Activated T-cell treated with anti-CD3 and anti-CD28 coated beads, Interleukin-2, amount 50 U/mL, for 4 hours (primary cell): ENCODE measurements at regions not wholly inside any gene's neighbourhood (a gene's known extent, or its start where the extent isn't known, plus 50 kb on each side); places are given as distances from the start of the nearest gene placed in this dataset.
"Not testable (repeated sequence)": the region's sequence is repeated elsewhere in the genome, so short reads cannot be mapped to it uniquely, and the experiment has no call there.

Experiments
- ATAC-seq, 2 donors: fragments of 200-7000 bp; cut with Tn5 transposase; one replicate each; pipeline ENCODE4 v1.10.0; 2021
- DNase-seq: peaks from one replicate; pipeline ENCODE4 v3.0.0-alpha.2; 2020
- H3K27me3 Mint-ChIP-seq: one replicate; pipeline ENCODE4 v1.8.0; 2021; ENCODE audit warnings: low read depth, mixed read lengths
- H3K36me3 Mint-ChIP-seq: one replicate; pipeline ENCODE4 v1.8.0; 2022; ENCODE audit warnings: mixed read lengths; ENCODE audit not compliant: insufficient read depth
- H3K4me1 Mint-ChIP-seq: one replicate; pipeline ENCODE4 v1.8.0; 2021; ENCODE audit warnings: low read depth, mixed read lengths
- H3K4me3 Mint-ChIP-seq: one replicate; pipeline ENCODE4 v1.8.0; 2021; ENCODE audit warnings: mild to moderate bottlenecking, moderate library complexity, mixed read lengths
- H3K9me3 Mint-ChIP-seq: one replicate; pipeline ENCODE4 v1.8.0; 2021; ENCODE audit warnings: mixed read lengths

- not testable (repeated sequence) for H3K9me3 Mint-ChIP-seq, H3K4me3 Mint-ChIP-seq, DNase-seq, H3K36me3 Mint-ChIP-seq, H3K27me3 Mint-ChIP-seq, H3K4me1 Mint-ChIP-seq
- peak; percentile 48 to 59 for ATAC-seq
Observed at GRCh38 chr16:16582916-16583315, 204.0 kb downstream of the NPIPA7 start.

- H3K27me3 Mint-ChIP-seq, H3K4me3 Mint-ChIP-seq, DNase-seq, H3K4me1 Mint-ChIP-seq, H3K9me3 Mint-ChIP-seq, H3K36me3 Mint-ChIP-seq: not testable (repeated sequence)
- peak; percentile 43 to 68 for ATAC-seq
Observed at GRCh38 chr16:16586073-16586651, 207.2 kb downstream of the NPIPA7 start.

- not testable (repeated sequence) for H3K27me3 Mint-ChIP-seq, ATAC-seq, H3K4me3 Mint-ChIP-seq, DNase-seq, H3K36me3 Mint-ChIP-seq, H3K4me1 Mint-ChIP-seq, H3K9me3 Mint-ChIP-seq
Observed at GRCh38 chr16:16586969-16587368, 208.0 kb downstream of the NPIPA7 start.

- not testable (repeated sequence) for DNase-seq, H3K27me3 Mint-ChIP-seq, H3K36me3 Mint-ChIP-seq, ATAC-seq, H3K9me3 Mint-ChIP-seq, H3K4me1 Mint-ChIP-seq, H3K4me3 Mint-ChIP-seq
Observed at GRCh38 chr16:16588436-16588835, 209.5 kb downstream of the NPIPA7 start.

GRCh38 chr16:16590654-16591318 is 211.8 kb downstream of the NPIPA7 start:
- peak; percentile 61 to 69 for ATAC-seq
- not testable (repeated sequence) for H3K9me3 Mint-ChIP-seq, DNase-seq, H3K4me1 Mint-ChIP-seq, H3K27me3 Mint-ChIP-seq, H3K4me3 Mint-ChIP-seq, H3K36me3 Mint-ChIP-seq

- DNase-seq (peak; percentile 22), ATAC-seq (peak; percentile 72 to 77)
- H3K36me3 Mint-ChIP-seq, H3K9me3 Mint-ChIP-seq, H3K4me1 Mint-ChIP-seq, H3K27me3 Mint-ChIP-seq, H3K4me3 Mint-ChIP-seq: not testable (repeated sequence)
Observed at GRCh38 chr16:16593156-16593863, 214.4 kb downstream of the NPIPA7 start.

GRCh38 chr16:16595029-16595718 is 216.2 kb downstream of the NPIPA7 start:
- H3K9me3 Mint-ChIP-seq, H3K36me3 Mint-ChIP-seq, ATAC-seq, H3K4me3 Mint-ChIP-seq, H3K27me3 Mint-ChIP-seq, H3K4me1 Mint-ChIP-seq, DNase-seq: not testable (repeated sequence)

- ATAC-seq, H3K4me1 Mint-ChIP-seq, DNase-seq, H3K27me3 Mint-ChIP-seq, H3K9me3 Mint-ChIP-seq, H3K36me3 Mint-ChIP-seq, H3K4me3 Mint-ChIP-seq: not testable (repeated sequence)
Observed at GRCh38 chr16:16601239-16601638, 222.3 kb downstream of the NPIPA7 start.

GRCh38 chr16:16607401-16608082 is 228.6 kb downstream of the NPIPA7 start:
- H3K4me3 Mint-ChIP-seq, ATAC-seq: not testable (repeated sequence)

GRCh38 chr16:16609627-16610026 is 230.7 kb downstream of the NPIPA7 start:
- H3K36me3 Mint-ChIP-seq, ATAC-seq, DNase-seq, H3K4me1 Mint-ChIP-seq, H3K9me3 Mint-ChIP-seq, H3K4me3 Mint-ChIP-seq, H3K27me3 Mint-ChIP-seq: not testable (repeated sequence)

More at GRCh38 chr16:16607401-16608082, 228.6 kb downstream of the NPIPA7 start:
- H3K27me3 Mint-ChIP-seq, DNase-seq, H3K9me3 Mint-ChIP-seq, H3K4me1 Mint-ChIP-seq, H3K36me3 Mint-ChIP-seq: not testable (repeated sequence)

- ATAC-seq, DNase-seq, H3K4me3 Mint-ChIP-seq, H3K36me3 Mint-ChIP-seq, H3K4me1 Mint-ChIP-seq, H3K27me3 Mint-ChIP-seq, H3K9me3 Mint-ChIP-seq: not testable (repeated sequence)
Observed at GRCh38 chr16:16610389-16610967, 231.5 kb downstream of the NPIPA7 start.

- not testable (repeated sequence) for H3K36me3 Mint-ChIP-seq, H3K4me1 Mint-ChIP-seq, H3K9me3 Mint-ChIP-seq, DNase-seq, H3K27me3 Mint-ChIP-seq, H3K4me3 Mint-ChIP-seq, ATAC-seq
Observed at GRCh38 chr16:16613212-16613611, 234.3 kb downstream of the NPIPA7 start.

- not testable (repeated sequence) for H3K4me3 Mint-ChIP-seq, H3K27me3 Mint-ChIP-seq, H3K9me3 Mint-ChIP-seq, H3K4me1 Mint-ChIP-seq, H3K36me3 Mint-ChIP-seq, ATAC-seq, DNase-seq
Observed at GRCh38 chr16:16614484-16614883, 235.5 kb downstream of the NPIPA7 start.

- H3K36me3 Mint-ChIP-seq, ATAC-seq, H3K4me1 Mint-ChIP-seq, H3K9me3 Mint-ChIP-seq, H3K27me3 Mint-ChIP-seq, DNase-seq, H3K4me3 Mint-ChIP-seq: not testable (repeated sequence)
Observed at GRCh38 chr16:16618963-16619465, 240.1 kb downstream of the NPIPA7 start.
